ENCODE measurements at regions not wholly inside any gene's neighbourhood (a gene's known extent, or its start where the extent isn't known, plus 50 kb on each side); places are given as distances from the start of the nearest gene placed in this dataset.
A peak's percentile ranks its signal among the peaks of the same experiment; 100 is the strongest.
"Not testable (repeated sequence)": the region's sequence is repeated elsewhere in the genome, so short reads cannot be mapped to it uniquely, and the experiment has no call there.

DNA sequence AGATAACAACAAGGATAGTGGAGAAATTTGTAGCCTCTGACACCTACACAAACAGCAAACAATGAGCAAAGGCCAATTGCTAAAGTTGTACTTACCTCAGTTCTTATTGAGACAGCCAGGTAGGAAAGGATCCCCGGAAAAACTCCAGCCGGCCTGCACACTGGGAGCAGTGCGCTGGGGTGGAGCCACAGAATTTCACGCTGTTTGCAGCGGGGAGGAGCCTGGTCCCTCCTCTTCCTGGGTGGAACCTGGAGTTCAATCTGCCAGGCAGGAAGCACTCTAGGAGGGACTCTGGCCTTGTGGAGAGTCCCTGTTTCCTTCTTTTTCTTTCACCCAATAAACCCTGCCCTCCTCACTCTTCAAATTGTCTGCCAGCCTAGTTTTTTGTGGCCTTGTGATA lies 382.6 kb upstream of the TGIF2LX start:
- DNase-seq: not testable (repeated sequence)

DNA sequence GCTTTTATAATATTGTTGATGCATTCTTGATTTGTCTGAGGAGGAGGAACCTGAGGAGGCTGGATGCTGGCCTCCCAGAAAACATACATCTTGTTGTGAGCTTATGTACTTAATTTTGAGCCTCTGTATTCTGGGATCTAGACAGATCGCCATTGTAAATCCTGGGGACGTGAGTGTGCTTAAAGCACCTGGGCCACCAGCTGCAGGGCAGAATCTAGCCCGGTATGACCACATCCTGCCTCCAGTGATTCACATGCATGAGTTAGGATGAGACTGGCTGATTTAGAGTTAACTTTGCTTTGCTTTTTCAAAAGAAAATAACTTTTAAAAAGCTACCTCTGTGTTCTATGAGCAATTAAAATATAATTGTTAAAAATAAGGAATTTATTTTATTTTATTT lies 364.6 kb upstream of the TGIF2LX start:
- DNase-seq: not testable (repeated sequence)

GRCh38 chrX:89562079-89562478 lies 359.6 kb upstream of the TGIF2LX start:
- DNase-seq: not testable (repeated sequence)

DNA sequence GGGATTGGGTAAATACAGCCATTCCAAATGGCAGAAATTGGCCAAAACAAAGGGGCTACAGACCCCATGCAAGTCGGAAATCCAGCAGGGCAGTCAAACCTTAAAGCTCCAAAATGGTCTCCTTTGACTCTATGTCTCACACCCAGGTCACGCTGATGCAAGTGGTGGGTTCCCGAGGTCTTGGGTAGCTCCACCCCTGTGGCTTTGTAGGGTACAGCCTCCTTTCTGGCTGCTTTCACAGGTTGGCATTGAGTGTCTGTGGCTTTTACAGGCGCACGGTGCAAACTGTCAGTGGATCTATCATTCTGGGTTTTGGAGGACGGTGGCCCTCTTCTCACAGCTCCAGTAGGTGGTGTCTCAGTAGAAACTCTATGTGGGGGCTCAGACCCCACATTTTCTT lies 358.6 kb upstream of the TGIF2LX start:
- DNase-seq: not testable (repeated sequence)

DNA sequence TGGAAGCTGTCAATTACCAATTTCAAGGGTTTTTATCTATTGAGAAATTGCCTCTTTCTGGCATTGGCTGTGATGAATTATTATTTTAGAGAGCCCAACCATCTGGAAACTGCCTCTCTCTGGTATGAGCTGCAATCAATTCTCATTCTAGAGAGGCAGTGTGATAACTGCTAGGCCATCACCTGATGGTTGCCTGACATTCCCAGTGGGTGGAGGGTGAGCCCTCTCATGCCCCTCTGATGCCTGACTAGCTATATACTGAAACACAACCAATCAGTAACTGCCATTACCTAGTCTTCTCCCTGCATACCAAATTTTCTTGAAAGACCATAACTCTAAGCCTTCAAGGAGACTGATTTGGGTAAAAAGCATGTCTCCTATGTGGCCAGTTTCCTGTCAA lies 353.9 kb upstream of the TGIF2LX start:
- not testable (repeated sequence) for DNase-seq

DNA sequence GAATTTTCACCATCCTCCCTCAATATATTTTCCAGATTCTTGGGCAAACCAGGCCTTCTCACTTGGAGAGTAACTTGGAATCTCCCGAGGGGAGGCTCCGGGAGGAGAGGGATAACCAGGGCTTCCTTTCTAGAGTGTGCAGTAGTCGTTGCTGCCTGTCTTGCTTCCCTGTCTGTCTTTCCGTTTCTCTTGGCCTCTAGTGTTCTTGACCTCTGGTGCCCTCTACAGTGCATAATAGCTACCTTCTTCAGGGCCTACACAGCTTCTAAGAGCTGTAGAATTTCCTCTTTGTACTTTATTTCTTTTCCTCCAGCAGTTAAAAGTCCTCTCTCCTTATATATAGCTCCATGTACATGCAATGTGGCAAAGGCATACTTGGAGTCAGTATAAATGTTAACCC lies 339.8 kb upstream of the TGIF2LX start:
- DNase-seq: not testable (repeated sequence)

DNA sequence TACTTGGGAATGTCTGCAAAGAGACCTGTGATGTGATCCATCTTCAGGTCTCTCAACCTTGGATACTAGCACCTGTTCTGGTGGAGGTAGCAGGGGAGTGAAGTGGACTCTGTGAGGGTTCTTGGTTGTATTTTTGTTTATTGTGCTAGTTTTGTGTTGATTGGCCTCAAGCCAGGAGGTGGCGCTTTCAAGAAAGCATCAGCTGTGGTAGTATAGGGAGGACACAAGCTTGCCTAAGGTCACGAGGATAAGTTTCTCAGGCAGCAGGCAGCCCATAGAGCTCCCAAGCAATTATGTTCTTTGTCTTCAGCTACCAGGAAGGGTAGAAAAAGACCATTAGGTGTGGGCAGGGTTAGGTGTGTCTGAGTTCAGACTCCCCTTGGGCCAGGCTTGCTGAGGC lies 289.9 kb upstream of the TGIF2LX start:
- not testable (repeated sequence) for DNase-seq

- not testable (repeated sequence) for DNase-seq
These were observed 285.8 kb upstream of the TGIF2LX start for GRCh38 chrX:89635887-89636286.

DNA sequence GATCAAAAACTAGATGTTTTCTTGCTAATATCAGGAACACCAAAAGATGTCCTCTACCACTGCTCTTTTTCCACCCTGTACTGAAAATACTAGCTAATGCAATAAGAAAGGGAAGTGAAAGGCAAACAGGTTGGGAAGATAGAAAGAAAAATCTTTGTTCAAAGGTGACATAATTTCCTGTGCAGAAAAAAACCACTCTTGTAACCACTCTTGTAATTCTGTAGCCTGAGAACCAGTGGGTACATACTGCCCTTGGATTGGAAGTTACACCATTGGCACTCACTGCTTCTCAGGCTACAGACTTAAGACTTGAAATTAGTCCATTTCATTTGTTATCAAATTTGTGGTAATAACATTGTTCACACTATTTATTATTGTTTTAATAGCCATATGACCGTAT lies 263.0 kb upstream of the TGIF2LX start:
- not testable (repeated sequence) for DNase-seq

DNA sequence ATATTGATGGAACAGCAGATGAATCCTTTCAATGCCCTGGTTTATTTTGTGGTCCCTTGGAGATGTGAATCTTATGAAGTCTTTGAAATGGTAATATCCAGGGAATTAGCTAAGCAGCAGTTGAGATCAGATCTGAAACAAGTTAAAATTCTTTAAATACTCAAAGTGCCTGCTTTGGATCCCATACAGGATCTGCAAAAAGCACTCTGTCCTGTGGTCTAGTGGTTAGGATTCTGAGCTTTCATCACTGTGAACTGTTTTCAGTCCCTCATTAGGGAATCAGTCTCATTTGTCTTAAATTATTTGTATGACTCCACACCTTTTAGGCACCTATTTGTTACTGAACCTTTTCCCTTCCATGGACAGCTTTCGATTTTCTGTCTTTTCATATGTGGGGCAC lies 215.2 kb upstream of the TGIF2LX start:
- DNase-seq: not testable (repeated sequence)

DNA sequence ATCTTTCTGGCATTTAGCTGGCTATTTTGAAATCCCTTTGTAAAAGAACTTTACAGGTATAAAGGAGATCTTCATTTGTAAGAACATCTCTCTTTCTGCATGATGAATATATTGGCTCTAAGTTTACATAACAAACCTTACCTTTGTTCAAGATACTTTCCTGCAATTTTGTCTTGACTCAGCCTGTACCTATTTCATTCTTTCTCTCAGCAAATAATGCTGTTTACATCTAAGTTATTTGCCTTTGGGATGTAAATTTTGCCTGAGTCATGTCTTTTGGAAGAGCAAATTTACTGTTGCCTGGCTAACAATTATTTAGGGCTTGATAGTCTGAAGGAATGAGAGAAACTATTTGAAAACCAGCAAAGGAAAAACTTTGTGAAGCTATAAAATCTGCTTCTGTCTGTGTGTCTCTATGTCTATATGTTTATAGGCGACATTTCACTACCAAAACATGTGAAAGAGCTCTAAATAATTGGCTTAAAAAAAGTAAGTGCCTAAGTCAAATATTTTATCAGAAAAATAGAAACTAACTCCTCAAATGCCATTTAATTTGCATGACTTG lies 214.3 kb upstream of the TGIF2LX start:
- DNase-seq: not testable (repeated sequence)

DNA sequence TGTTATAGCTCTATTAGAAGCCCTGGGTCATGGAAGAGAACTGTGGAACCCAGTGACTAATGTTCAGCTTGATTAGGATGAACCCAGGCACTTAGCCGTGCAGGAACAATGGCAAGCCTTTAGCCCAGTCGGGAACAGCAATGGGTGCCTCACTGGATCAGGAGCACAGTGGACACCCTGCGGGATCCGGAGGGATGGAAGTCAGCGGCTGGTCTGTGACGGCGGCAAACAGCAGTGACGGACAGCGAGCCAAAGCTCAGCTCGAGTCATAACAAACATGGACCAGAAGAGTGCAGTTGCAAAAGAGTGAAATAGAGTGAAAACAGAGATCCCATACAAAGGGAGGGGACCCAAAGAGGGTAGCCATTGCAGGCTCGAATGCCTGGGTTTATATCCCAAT lies 187.3 kb upstream of the TGIF2LX start:
- DNase-seq: not testable (repeated sequence)

DNA sequence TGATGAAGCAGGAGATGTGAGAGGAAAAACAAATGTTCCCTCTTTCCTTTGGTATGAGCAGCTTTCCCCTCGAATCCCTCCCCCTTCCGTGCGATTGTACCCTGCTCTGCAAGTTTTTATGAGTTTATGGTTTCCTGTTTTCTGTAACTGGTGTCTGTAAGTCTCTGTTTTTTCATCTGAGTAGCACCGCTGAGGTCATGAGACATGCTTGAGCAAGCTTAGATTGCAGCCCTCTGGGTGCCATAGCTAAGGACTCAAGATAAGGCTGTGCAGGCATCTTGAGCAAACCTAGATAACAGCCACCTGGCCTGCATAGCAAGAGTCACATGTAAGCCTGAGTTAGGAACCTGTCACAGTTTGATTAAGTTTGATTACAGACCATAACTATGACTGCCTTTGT lies 165.2 kb upstream of the TGIF2LX start:
- DNase-seq: not testable (repeated sequence)

- peak; percentile 3 for DNase-seq
These were observed 163.9 kb upstream of the TGIF2LX start for GRCh38 chrX:89757767-89758166.

DNA sequence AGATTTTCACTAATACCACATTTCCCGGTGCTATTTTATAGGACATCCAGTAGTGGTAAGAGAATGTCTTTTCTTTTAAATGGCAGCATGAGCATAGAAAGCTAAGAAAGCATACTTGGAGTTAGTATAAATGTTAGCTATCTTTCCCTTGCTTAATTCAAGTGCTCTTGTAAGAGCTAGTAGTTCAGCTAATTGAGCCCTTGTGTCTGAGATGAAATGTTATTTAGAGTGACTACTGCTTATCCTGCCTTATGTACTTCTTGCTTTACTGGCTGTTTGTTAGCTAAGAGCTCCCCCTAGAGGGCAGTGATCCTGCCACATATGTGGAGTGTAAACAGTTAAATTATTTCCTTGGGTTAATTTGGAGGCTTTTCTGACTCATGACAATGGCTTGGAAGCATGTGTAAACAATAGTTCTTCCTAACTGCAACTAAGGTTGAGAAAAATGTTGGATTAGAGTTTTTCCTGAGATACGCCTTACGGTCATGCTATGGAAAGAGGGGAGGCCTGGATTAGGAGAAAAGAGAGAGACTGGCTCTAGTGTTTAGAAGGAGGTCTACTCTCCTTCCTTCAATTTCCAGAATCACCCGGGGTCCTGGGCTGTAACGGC lies 162.5 kb upstream of the TGIF2LX start:
- DNase-seq: not testable (repeated sequence)

GRCh38 chrX:89771639-89772038 lies 150.1 kb upstream of the TGIF2LX start:
- not testable (repeated sequence) for DNase-seq

DNA sequence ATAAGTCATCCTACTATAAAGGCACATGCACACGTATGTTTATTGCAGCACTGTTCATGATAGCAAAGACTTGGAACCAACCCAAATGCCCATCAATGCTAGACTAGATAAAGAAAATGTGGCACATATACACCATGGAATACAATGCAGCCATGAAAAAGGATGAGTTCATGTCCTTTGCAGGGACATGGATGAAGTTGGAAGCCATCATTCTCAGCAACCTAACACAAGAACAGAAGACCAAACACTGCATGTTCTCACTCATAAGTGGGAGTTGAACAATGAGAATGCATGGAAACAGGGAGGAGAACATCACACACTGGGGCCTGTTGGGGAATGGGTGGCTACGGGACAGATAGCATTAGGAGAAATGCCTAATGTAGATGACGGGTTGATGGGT lies 110.3 kb upstream of the TGIF2LX start:
- DNase-seq: not testable (repeated sequence)

DNA sequence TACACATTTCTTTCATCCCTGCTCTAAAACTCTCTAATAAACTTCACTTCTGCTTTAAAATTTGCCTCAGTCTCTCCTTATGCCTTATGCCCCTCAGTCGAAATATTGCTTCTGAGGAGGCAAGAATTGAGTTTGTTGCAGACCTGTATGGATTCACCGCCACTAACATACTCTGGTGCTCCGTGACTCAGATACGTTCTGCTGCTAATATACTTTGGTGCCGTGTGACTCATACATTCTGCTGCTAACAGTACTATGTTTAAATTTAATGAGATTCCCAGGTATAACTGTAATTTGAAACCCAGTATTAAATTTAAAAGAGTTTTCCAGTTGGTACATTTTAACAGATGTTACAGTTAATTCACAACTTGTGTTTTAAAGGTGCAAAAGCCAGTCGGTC lies 82.0 kb upstream of the TGIF2LX start:
- DNase-seq: not testable (repeated sequence)

- DNase-seq: peak; percentile 52
These were observed 50.0 kb upstream of the TGIF2LX start for GRCh38 chrX:89871662-89872061.

Measured in NCI-H345 (cell line).